GM12873 (cell line): ENCODE measurements at regions not wholly inside any gene's neighbourhood (a gene's known extent, or its start where the extent isn't known, plus 50 kb on each side); places are given as distances from the start of the nearest gene placed in this dataset.

ENCODE experiments used
- CTCF ChIP-seq: IDR thresholded peaks from 2 replicates; pipeline ENCODE4 v1.5.1; 2012; ENCODE audit warnings: low read depth, mild to moderate bottlenecking, moderate library complexity, low read length, control low read depth; ENCODE audit not compliant: insufficient read depth; ENCODE audit errors: missing control alignments

GRCh38 chr2:18957909-18958308 lies 368.5 kb upstream of the NT5C1B start:
- TF ChIP-seq CTCF: no peak

GRCh38 chr2:18950361-18950851 lies 361.0 kb upstream of the NT5C1B start:
- no peak for TF ChIP-seq CTCF

- no peak for TF ChIP-seq CTCF
Measured at GRCh38 chr2:18949871-18950270, 360.5 kb upstream of the NT5C1B start.

GRCh38 chr2:18940184-18940583 lies 350.8 kb upstream of the NT5C1B start:
- TF ChIP-seq CTCF: no peak

- TF ChIP-seq CTCF: no peak
Measured at GRCh38 chr2:18934886-18935285, 345.5 kb upstream of the NT5C1B start.

DNA sequence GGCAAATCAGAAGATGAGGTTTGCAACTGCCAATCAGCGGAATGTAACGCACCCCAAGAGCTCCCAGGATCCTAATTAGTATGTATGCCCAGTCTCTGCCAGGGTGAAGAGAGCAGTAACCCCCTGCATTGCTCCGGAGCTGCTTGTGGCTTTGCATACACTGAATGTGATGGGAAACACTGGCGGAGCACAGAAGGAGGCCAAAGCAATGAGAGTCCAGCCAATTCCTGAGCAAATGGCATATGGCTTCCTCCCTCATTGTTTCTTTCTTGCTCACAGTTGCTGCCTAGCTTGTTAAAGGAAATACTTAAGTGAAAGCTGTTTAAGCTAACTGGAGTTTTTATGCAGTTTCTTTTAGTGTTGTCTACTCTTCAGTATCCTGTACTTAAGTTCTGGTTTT lies 343.5 kb upstream of the NT5C1B start:
- no peak for TF ChIP-seq CTCF

- no peak for TF ChIP-seq CTCF
Measured at GRCh38 chr2:18930971-18931370, 341.6 kb upstream of the NT5C1B start.

DNA sequence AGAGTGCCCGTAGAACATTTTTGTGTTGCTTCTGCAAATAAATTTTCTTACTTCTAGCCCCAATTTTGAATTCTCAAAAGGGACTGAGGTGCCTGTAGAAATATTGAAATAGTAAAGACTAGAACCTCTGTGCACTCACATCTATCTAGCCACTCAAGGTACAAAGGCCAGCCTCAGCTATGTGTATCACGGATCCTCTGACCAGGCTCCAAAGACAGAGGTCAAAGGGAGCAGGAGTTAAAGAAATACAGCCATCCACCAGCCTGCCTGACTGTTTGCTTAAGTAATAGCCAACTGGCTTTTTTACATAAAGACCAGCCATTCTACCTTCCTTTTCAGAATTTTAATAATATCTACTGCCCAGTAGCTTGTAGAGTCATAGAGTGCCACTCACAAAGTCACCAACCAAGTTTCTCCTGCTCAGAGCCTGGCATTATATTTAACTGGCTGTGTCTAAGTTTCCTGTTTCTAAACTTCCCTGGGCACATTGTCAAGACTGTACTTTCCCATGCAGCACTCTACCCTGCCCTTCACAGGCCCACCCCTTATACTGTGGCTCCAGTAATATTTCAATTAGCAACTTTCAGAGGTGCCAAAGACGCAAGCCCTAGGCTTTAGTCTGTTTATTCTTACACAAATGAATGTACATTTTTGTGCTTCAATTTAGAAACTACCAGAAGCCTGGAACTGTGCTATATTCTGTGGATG lies 338.3 kb upstream of the NT5C1B start:
- no peak for TF ChIP-seq CTCF
